ENCODE measurements at regions not wholly inside any gene's neighbourhood (a gene's known extent, or its start where the extent isn't known, plus 50 kb on each side); places are given as distances from the start of the nearest gene placed in this dataset.
A peak's percentile ranks its signal among the peaks of the same experiment; 100 is the strongest.

GRCh38 chr10:24120646-24121045, 88.3 kb upstream of the KIAA1217 start:
- no peak for DNase-seq (ENCODE audit: low read depth)

- no peak for DNase-seq (ENCODE audit: low read depth)
Observed at GRCh38 chr10:24127516-24127915, 81.4 kb upstream of the KIAA1217 start.

- no peak for DNase-seq (ENCODE audit: low read depth)
Observed at GRCh38 chr10:24128066-24128730, 80.7 kb upstream of the KIAA1217 start.

- DNase-seq (ENCODE audit: low read depth), result no peak
Observed at GRCh38 chr10:24132741-24133140, 76.2 kb upstream of the KIAA1217 start.

- DNase-seq (ENCODE audit: low read depth), result no peak
Observed at GRCh38 chr10:24133835-24134234, 75.1 kb upstream of the KIAA1217 start.

GRCh38 chr10:24136070-24136469, 72.9 kb upstream of the KIAA1217 start:
- no peak for DNase-seq (ENCODE audit: low read depth)

- no peak for DNase-seq (ENCODE audit: low read depth)
Observed at GRCh38 chr10:24147321-24147720, 61.6 kb upstream of the KIAA1217 start.

GRCh38 chr10:24149640-24150039, 59.3 kb upstream of the KIAA1217 start:
- DNase-seq (ENCODE audit: low read depth), result no peak

- DNase-seq (ENCODE audit: low read depth), result no peak
Observed at GRCh38 chr10:24150853-24151252, 58.1 kb upstream of the KIAA1217 start.

- no peak for DNase-seq (ENCODE audit: low read depth)
Observed at GRCh38 chr10:24152270-24152669, 56.7 kb upstream of the KIAA1217 start.

GRCh38 chr10:24153031-24153430, 55.9 kb upstream of the KIAA1217 start:
- DNase-seq (ENCODE audit: low read depth), result no peak

- peak; percentile 3 for DNase-seq (ENCODE audit: low read depth)
Observed at GRCh38 chr10:24153537-24153936, 55.4 kb upstream of the KIAA1217 start.

- peak; percentile 1 for DNase-seq (ENCODE audit: low read depth)
Observed at GRCh38 chr10:24156686-24157085, 52.3 kb upstream of the KIAA1217 start.

GRCh38 chr10:24157567-24157966, 51.4 kb upstream of the KIAA1217 start:
- no peak for DNase-seq (ENCODE audit: low read depth)

Measured in M059J (cell line).